HepG2 (cell line): ENCODE measurements at regions not wholly inside any gene's neighbourhood (a gene's known extent, or its start where the extent isn't known, plus 50 kb on each side); places are given as distances from the start of the nearest gene placed in this dataset.

ENCODE experiments used
- ATAC-seq: fragments of 200-7000 bp; cut with Tn5 transposase; 3 replicates; pipeline ENCODE4 v1.9.1; 2020; ENCODE audit warnings: mild to moderate bottlenecking, moderate library complexity
- BruUV-seq: library from RNA; stranded (reverse); fragments of 400-500 nt; replicated peaks from 2 replicates; lab custom pipeline; 2021; lab: Mats Ljungman, UMichigan
- CTCF ChIA-PET: fragments of 300-600 bp; formaldehyde crosslinking; extraction: SDS; loops from one replicate; lab custom pipeline; 2021; ENCODE audit warnings: low total read pairs, inconsistent platforms, low intra/inter-chr PET ratio; lab: Yijun Ruan, JAX
- POLR2A ChIA-PET: fragments of 350-600 bp; sonication (Branson Sonifier 250); formaldehyde crosslinking; loops from one replicate; lab custom pipeline; 2020; ENCODE audit warnings: antibody characterized with exemption, inconsistent platforms; lab: Yijun Ruan, JAX
- DNase-seq: peaks from one replicate; pipeline ENCODE4 v3.0.0-alpha.2; 2015; ENCODE audit warnings: low spot score
- FAIRE-seq: peaks from 3 replicates; lab custom pipeline; 2011; peaks lifted over from hg19 to GRCh38; lab: Jason Lieb, UNC
- H2AFZ ChIP-seq: one replicate; pipeline ENCODE4 v1.6.1; 2011; ENCODE audit warnings: low read length, inconsistent platforms
- H3K27ac ChIP-seq: fragments of 300-600 bp; 3 replicates; pipeline ENCODE4 v1.8.0; 2011; ENCODE audit warnings: mixed run types, mild to moderate bottlenecking, mixed read lengths, low read length, inconsistent platforms; ENCODE audit not compliant: insufficient read depth; ENCODE audit errors: extremely low read length
- H3K27me3 ChIP-seq, 2 experiments: fragments of 200-600 bp in 1 of 2; 2 replicates in 1 of 2; 3 replicates in 1 of 2; pipeline versions ENCODE4 v1.6.0 to v1.8.0; 2011; ENCODE audit warnings: low read length in 2 of 2, mild to moderate bottlenecking in 2 of 2, moderate library complexity in 2 of 2, inconsistent platforms in 1 of 2; ENCODE audit not compliant: insufficient read depth in 2 of 2, control insufficient read depth in 1 of 2
- H3K36me3 ChIP-seq, 2 experiments: fragments of 200-600 bp in 1 of 2; replicated peaks in 1 of 2; 2 replicates in 1 of 2; 3 replicates in 1 of 2; pipeline versions ENCODE4 v1.5.1 to v1.8.0; 2011; ENCODE audit warnings: low read length in 2 of 2, inconsistent platforms in 1 of 2; ENCODE audit not compliant: insufficient read depth in 2 of 2, control insufficient read depth in 1 of 2
- H3K4me1 ChIP-seq: 2 replicates; pipeline ENCODE4 v1.5.1; 2012; ENCODE audit warnings: low read length, inconsistent platforms; ENCODE audit not compliant: insufficient read depth
- H3K4me2 ChIP-seq: 2 replicates; pipeline ENCODE4 v1.6.0; 2011; ENCODE audit warnings: low read depth, low read length, inconsistent platforms
- H3K4me3 ChIP-seq, 3 experiments: fragments of 200-600 bp in 1 of 3; sonication (generic), shearing (Covaris generic) in 1 of 3; replicated peaks in 1 of 3; 2 replicates each; pipeline ENCODE4 v1.5.1; 2011 to 2016; ENCODE audit warnings: low read length in 3 of 3, inconsistent platforms in 2 of 3, low read depth in 2 of 3, mild to moderate bottlenecking in 2 of 3, control low read depth in 1 of 3, mixed read lengths in 1 of 3; ENCODE audit not compliant: insufficient read depth in 1 of 3
- H3K79me2 ChIP-seq: one replicate; pipeline ENCODE4 v1.6.1; 2011; ENCODE audit warnings: low read length, inconsistent platforms; ENCODE audit not compliant: insufficient read depth
- H3K9ac ChIP-seq: 2 replicates; pipeline ENCODE4 v1.6.0; 2011; ENCODE audit warnings: mild to moderate bottlenecking, low read depth, low read length, inconsistent platforms; ENCODE audit not compliant: insufficient read depth
- H3K9me3 ChIP-seq: 2 replicates; pipeline ENCODE4 v1.5.1; 2012; ENCODE audit warnings: mild to moderate bottlenecking, low read length
- H4K20me1 ChIP-seq: 2 replicates; pipeline ENCODE4 v1.6.0; 2011; ENCODE audit warnings: inconsistent platforms, mild to moderate bottlenecking, low read length, moderate library complexity; ENCODE audit not compliant: insufficient read depth
- FOXC1 ChIP-seq: sonication (generic); formaldehyde crosslinking; IDR thresholded peaks from 2 replicates; pipeline ENCODE4 v1.8.0; 2022; ENCODE audit warnings: mild to moderate bottlenecking, missing genetic modification reagents, borderline replicate concordance
- KAT7 ChIP-seq: IDR thresholded peaks from 2 replicates; pipeline ENCODE4 v1.6.1; 2018; ENCODE audit warnings: borderline replicate concordance, missing compliant biosample characterization
- NFKBIZ ChIP-seq: IDR thresholded peaks from 2 replicates; pipeline ENCODE4 v1.6.1; 2018; ENCODE audit warnings: missing genetic modification reagents, missing compliant biosample characterization
- POGZ ChIP-seq: sonication (generic); formaldehyde crosslinking; IDR thresholded peaks from 2 replicates; pipeline ENCODE4 v1.4.0; 2020; ENCODE audit warnings: mild to moderate bottlenecking, missing genetic modification reagents
- POLR2AphosphoS5 ChIP-seq: IDR thresholded peaks from 2 replicates; pipeline ENCODE4 v1.6.1; 2012; ENCODE audit warnings: low read depth, low read length
- ZNF691 ChIP-seq: sonication (generic); formaldehyde crosslinking; IDR thresholded peaks from 2 replicates; pipeline ENCODE4 v1.4.0; 2020; ENCODE audit warnings: missing genetic modification reagents, low read depth, mild to moderate bottlenecking, borderline replicate concordance
- WGBS: methylation state at CpG from one replicate; pipeline ENCODE4 v1.1.6; 2017; ENCODE audit warnings: low lambda C conversion rate; 5-methylcytosine and 5-hydroxymethylcytosine counted together
- in situ Hi-C: cut with HindIII; loops from 2 replicates; pipeline ENCODE4 v1.10.0; 2017; ENCODE audit warnings: low pct_unique_long_range_greater_than_20kb; ENCODE audit not compliant: extremely low pct_ligation_motif_present
- intact Hi-C: fragments of 100-400 bp; cut with micrococcal nuclease; formaldehyde crosslinking; loops from one replicate; pipeline ENCODE4 v1.10.0; 2022; ENCODE audit not compliant: unreplicated experiment
- TF ChIP-seq, protein P1 (sequence below): IDR thresholded peaks from 2 replicates; pipeline ENCODE4 v1.6.1; 2018; ENCODE audit warnings: missing genetic modification reagents
- TF ChIP-seq, protein P2 (sequence below): sonication (generic); formaldehyde crosslinking; IDR thresholded peaks from 2 replicates; pipeline ENCODE4 v1.5.1; 2020; ENCODE audit warnings: missing genetic modification reagents, mild to moderate bottlenecking, borderline replicate concordance

DNA sequence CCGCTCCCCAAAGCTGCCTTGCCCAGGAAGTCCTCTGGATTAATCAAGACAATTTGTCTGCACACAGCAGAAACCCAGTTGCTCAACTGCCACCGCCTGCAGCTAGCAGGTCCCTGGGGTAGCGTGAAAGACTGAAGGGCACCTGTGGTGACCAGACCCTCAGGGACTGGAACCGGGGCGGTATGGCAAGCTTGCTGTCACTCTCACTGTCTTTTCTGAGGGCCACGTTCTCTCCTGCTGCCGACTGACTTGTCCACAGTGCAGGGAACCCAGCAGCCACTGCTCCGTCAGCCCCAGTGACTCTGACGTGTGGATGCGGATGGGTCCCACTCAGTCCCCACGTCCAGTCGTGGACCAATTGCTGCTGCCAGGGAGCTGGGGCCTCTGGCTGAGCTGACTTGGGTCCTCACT, 72.8 kb upstream of the PMEPA1 start:
- H3K9me3 ChIP-seq, result no peaks in the 10 kb centered on the region
- CTCF ChIA-PET, result no interaction called here
- FAIRE-seq (no peak), ATAC-seq (no peak; the same call in 1 of the 3 replicates), DNase-seq (no peak)
- no peak overlapping the region for H3K9ac ChIP-seq
- no peak for TF ChIP-seq POLR2AphosphoS5
- TF ChIP-seq KAT7 (CRISPR knock-in tag), result no peak
- TF ChIP-seq FOXC1 (CRISPR knock-in tag), result no peak
- TF ChIP-seq, protein P1, sequence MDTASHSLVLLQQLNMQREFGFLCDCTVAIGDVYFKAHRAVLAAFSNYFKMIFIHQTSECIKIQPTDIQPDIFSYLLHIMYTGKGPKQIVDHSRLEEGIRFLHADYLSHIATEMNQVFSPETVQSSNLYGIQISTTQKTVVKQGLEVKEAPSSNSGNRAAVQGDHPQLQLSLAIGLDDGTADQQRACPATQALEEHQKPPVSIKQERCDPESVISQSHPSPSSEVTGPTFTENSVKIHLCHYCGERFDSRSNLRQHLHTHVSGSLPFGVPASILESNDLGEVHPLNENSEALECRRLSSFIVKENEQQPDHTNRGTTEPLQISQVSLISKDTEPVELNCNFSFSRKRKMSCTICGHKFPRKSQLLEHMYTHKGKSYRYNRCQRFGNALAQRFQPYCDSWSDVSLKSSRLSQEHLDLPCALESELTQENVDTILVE (CRISPR knock-in tag), result no peak
- TF ChIP-seq NFKBIZ, result no peak
- no peak for TF ChIP-seq POGZ
- H2AFZ ChIP-seq, result no peak overlapping the region
- intact Hi-C loops, result no loop called here
- in situ Hi-C loops, result no loop called here
- H3K79me2 ChIP-seq, result no peaks in the 10 kb centered on the region
- 17% methylated on average over 8 of the region's 12 CpGs for WGBS
- no peaks in the 10 kb centered on the region for H4K20me1 ChIP-seq
- no TSS peak for BruUV-seq
- H3K4me1 ChIP-seq, result no peaks in the 10 kb centered on the region
- no peak overlapping the region for H3K4me3 ChIP-seq
- no peak overlapping the region for H3K4me2 ChIP-seq
- peaks cover 0 to 10% of the 10 kb centered on the region in 2 experiments; a peak in 1 of 5 replicates for H3K27me3 ChIP-seq
- no peaks in the 10 kb centered on the region for H3K36me3 ChIP-seq
- H3K27ac ChIP-seq, result no peak overlapping the region
- POLR2A ChIA-PET, result no interaction called here

GRCh38 chr20:57781901-57782300, 72.1 kb upstream of the PMEPA1 start:
- ATAC-seq (no peak), FAIRE-seq (no peak), DNase-seq (no peak)
- Histone ChIP-seq H3K79me2 (no peaks in the 10 kb centered on the region), H3K9ac (no peak overlapping the region), H3K9me3 (no peaks in the 10 kb centered on the region), H3K4me1 (no peaks in the 10 kb centered on the region), H2AFZ (no peak overlapping the region), H3K36me3 (no peaks in the 10 kb centered on the region), H3K4me2 (no peak overlapping the region), H3K4me3 (no peak overlapping the region), H4K20me1 (no peaks in the 10 kb centered on the region), H3K27ac (no peak overlapping the region), H3K27me3 (peaks cover 0 to 6% of the 10 kb centered on the region in 2 experiments; a peak in 1 of 5 replicates)
- 9% methylated on average over 7 of the region's 7 CpGs for WGBS
- in situ Hi-C loops, result no loop called here
- TF ChIP-seq, protein P2, sequence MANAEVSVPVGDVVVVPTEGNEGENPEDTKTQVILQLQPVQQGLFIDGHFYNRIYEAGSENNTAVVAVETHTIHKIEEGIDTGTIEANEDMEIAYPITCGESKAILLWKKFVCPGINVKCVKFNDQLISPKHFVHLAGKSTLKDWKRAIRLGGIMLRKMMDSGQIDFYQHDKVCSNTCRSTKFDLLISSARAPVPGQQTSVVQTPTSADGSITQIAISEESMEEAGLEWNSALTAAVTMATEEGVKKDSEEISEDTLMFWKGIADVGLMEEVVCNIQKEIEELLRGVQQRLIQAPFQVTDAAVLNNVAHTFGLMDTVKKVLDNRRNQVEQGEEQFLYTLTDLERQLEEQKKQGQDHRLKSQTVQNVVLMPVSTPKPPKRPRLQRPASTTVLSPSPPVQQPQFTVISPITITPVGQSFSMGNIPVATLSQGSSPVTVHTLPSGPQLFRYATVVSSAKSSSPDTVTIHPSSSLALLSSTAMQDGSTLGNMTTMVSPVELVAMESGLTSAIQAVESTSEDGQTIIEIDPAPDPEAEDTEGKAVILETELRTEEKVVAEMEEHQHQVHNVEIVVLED (CRISPR knock-in tag), result no peak
- no peak for TF ChIP-seq ZNF691 (CRISPR knock-in tag)
- ChIA-PET CTCF (no interaction called here), POLR2A (no interaction called here)
- BruUV-seq, result no TSS peak
- intact Hi-C loops, result no loop called here
